Right lobe of liver (tissue), 6 donors: ENCODE measurements at regions not wholly inside any gene's neighbourhood (a gene's known extent, or its start where the extent isn't known, plus 50 kb on each side); places are given as distances from the start of the nearest gene placed in this dataset.

Source experiments
- ATAC-seq, 4 donors: fragments of 200-7000 bp; cut with Tn5 transposase; one replicate each; pipeline ENCODE4 v1.9.1; 2020; ENCODE audit warnings: mild to moderate bottlenecking in 4 of 4, moderate library complexity in 4 of 4
- DNase-seq, 3 donors: peaks; one replicate each; pipeline ENCODE4 v3.0.0-alpha.2; 2020
- H3K27ac ChIP-seq, 3 donors: fragments of 200-600 bp; one replicate each; pipeline ENCODE4 v1.8.0; 2022
- H3K27me3 ChIP-seq, 2 donors: fragments of 200-600 bp; one replicate each; pipeline ENCODE4 v1.8.0; 2022
- H3K36me3 ChIP-seq, 4 donors: fragments of 200-600 bp; sonication (generic) in 1 of 4; one replicate each; pipeline versions ENCODE4 v1.5.1 to v1.8.0; 2017 to 2022; ENCODE audit warnings: control low read depth in 1 of 4
- H3K4me1 ChIP-seq, 4 donors: fragments of 200-600 bp; sonication (generic) in 1 of 4; one replicate each; pipeline versions ENCODE4 v1.5.1 to v1.8.0; 2017 to 2022; ENCODE audit warnings: control low read depth in 1 of 4
- H3K4me3 ChIP-seq, 3 donors: fragments of 200-600 bp; one replicate each; pipeline ENCODE4 v1.8.0; 2022
- H3K9me3 ChIP-seq, 4 donors: fragments of 200-600 bp; sonication (generic) in 1 of 4; one replicate each; pipeline versions ENCODE4 v1.5.1 to v1.8.0; 2017 to 2022; ENCODE audit warnings: control low read depth in 1 of 4
- CTCF ChIP-seq, 4 donors: fragments of 200-600 bp in 3 of 4; fragments of 450-650 bp in 1 of 4; IDR thresholded peaks; one replicate each; pipeline versions ENCODE4 v1.5.1 to v1.8.0; 2016 to 2022; ENCODE audit warnings: antibody characterized with exemption in 4 of 4, mild to moderate bottlenecking in 2 of 4
- POLR2A ChIP-seq: fragments of 450-650 bp; IDR thresholded peaks from one replicate; pipeline ENCODE4 v1.6.1; 2017; ENCODE audit warnings: antibody characterized with exemption, mild to moderate bottlenecking
- WGBS: methylation state at CpG from one replicate; pipeline ENCODE4 v1.1.6; 2018; ENCODE audit warnings: low coverage, low lambda C conversion rate; ENCODE audit not compliant: insufficient coverage; ENCODE audit errors: missing lambda C conversion rate; 5-methylcytosine and 5-hydroxymethylcytosine counted together
- intact Hi-C, 2 donors: fragments of 100-400 bp; cut with DNase I; formaldehyde crosslinking; loops; one replicate each; pipeline versions ENCODE4 v1.11.2 to v1.14.1; 2022
- small RNA-seq, 2 experiments: library from RNA; depleted of rRNA; stranded (forward); fragments of <200 nt; gene quantifications; one replicate each; pipeline ENCODE3, GENCODE V24; 2016
- donor health status: DM: no; HTN: yes; CAD: no.
- donor health status: DM: no; HTN: no; CAD: no.
- donor health status: DM: no; HTN: no; CAD: no.
- donor health status: DM: no; HTN: yes; CAD: no.
- donor health status: DM: no; HTN: yes; CAD: no.

- Histone ChIP-seq H3K4me3 (no peak overlapping the region), H3K27me3 (no peaks in the 10 kb centered on the region), H3K9me3 (no peaks in the 10 kb centered on the region), H3K4me1 (no peaks in the 10 kb centered on the region), H3K27ac (no peak overlapping the region), H3K36me3 (no peaks in the 10 kb centered on the region)
- ATAC-seq (no peak), DNase-seq (peak in 1 of 3 donors; percentile 25)
- TF ChIP-seq CTCF (IDR thresholded peaks at IDR 0.05) (no peak), POLR2A (no peak)
- intact Hi-C loops: no loop called here
- no CpG with 5 or more reads among the region's 1 CpG for WGBS
Observed at GRCh38 chr4:8922481-8922880, 50.8 kb upstream of the HMX1 start.

- DNase-seq: peak in 1 of 3 donors; percentile 2
Observed at GRCh38 chr4:8921465-8921864, 49.8 kb upstream of the HMX1 start.

More at GRCh38 chr4:8921465-8921864, 49.8 kb upstream of the HMX1 start:
- H3K4me1 ChIP-seq: no peaks in the 10 kb centered on the region
- H3K4me3 ChIP-seq: no peak overlapping the region
- no peaks in the 10 kb centered on the region for H3K27me3 ChIP-seq
- H3K9me3 ChIP-seq: no peaks in the 10 kb centered on the region
- no peak for ATAC-seq
- intact Hi-C loops: no loop called here
- H3K27ac ChIP-seq: no peak overlapping the region
- TF ChIP-seq POLR2A (no peak), CTCF (IDR thresholded peaks at IDR 0.05) (no peak)
- H3K36me3 ChIP-seq: no peaks in the 10 kb centered on the region
- WGBS: 50% methylated on average over 1 of the region's 3 CpGs

Small RNAs in the stretch of these regions (small RNA-seq; reads per million reads assigned to genes)
- gene SNRPCP16: 0 reads per million in 2 experiments
